Endodermal cell (in vitro differentiated cells): ENCODE measurements at regions not wholly inside any gene's neighbourhood (a gene's known extent, or its start where the extent isn't known, plus 50 kb on each side); places are given as distances from the start of the nearest gene placed in this dataset.

Experiments
- DNase-seq: peaks from one replicate; pipeline ENCODE4 v3.0.0-alpha.2; 2017
- H3K27ac ChIP-seq: 2 replicates; pipeline ENCODE4 v1.5.1; 2013; ENCODE audit warnings: mild to moderate bottlenecking, low read depth, low read length, moderate library complexity
- H3K27me3 ChIP-seq: 2 replicates; pipeline ENCODE4 v1.6.1; 2013; ENCODE audit warnings: mild to moderate bottlenecking, low read length, moderate library complexity; ENCODE audit not compliant: insufficient read depth, control insufficient read depth, poor library complexity, severe bottlenecking
- H3K36me3 ChIP-seq: 2 replicates; pipeline ENCODE4 v1.7.0; 2013; ENCODE audit warnings: mild to moderate bottlenecking, low read length, moderate library complexity; ENCODE audit not compliant: control insufficient read depth, insufficient read depth
- H3K4me1 ChIP-seq: one replicate; pipeline ENCODE4 v1.7.0; 2013; ENCODE audit warnings: low read length; ENCODE audit not compliant: control insufficient read depth, insufficient read depth
- H3K4me3 ChIP-seq: 2 replicates; pipeline ENCODE4 v1.5.1; 2013; ENCODE audit warnings: mild to moderate bottlenecking, low read length, moderate library complexity
- H3K9ac ChIP-seq: 2 replicates; pipeline ENCODE4 v1.6.1; 2013; ENCODE audit warnings: mild to moderate bottlenecking, low read length, moderate library complexity; ENCODE audit not compliant: poor library complexity, severe bottlenecking; ENCODE audit errors: extremely low read depth
- H3K9me3 ChIP-seq: 2 replicates; pipeline ENCODE4 v1.6.1; 2013; ENCODE audit warnings: mild to moderate bottlenecking, low read length, moderate library complexity; ENCODE audit not compliant: control insufficient read depth
- H3K27ac Mint-ChIP-seq: 2 replicates; pipeline ENCODE4 v1.8.0; 2020; ENCODE audit warnings: mixed read lengths
- H3K27me3 Mint-ChIP-seq: 2 replicates; pipeline ENCODE4 v1.8.0; 2021; ENCODE audit warnings: mild to moderate bottlenecking, mixed read lengths; ENCODE audit not compliant: insufficient read depth
- H3K36me3 Mint-ChIP-seq: 2 replicates; pipeline ENCODE4 v1.8.0; 2020; ENCODE audit warnings: low read depth, mixed read lengths
- H3K4me1 Mint-ChIP-seq: 2 replicates; pipeline ENCODE4 v1.8.0; 2020; ENCODE audit warnings: mixed read lengths
- H3K4me3 Mint-ChIP-seq: 2 replicates; pipeline ENCODE4 v1.8.0; 2020; ENCODE audit warnings: mild to moderate bottlenecking, moderate library complexity, mixed read lengths
- H3K9me3 Mint-ChIP-seq: 2 replicates; pipeline ENCODE4 v1.8.0; 2020; ENCODE audit warnings: mild to moderate bottlenecking, mixed read lengths
- WGBS, 2 experiments: methylation state at CpG; one replicate each; pipeline versions ENCODE4 v1.1.5 to v1.1.7; 2013; ENCODE audit warnings: missing lambda C conversion rate in 2 of 2, mixed read lengths in 1 of 2; ENCODE audit not compliant: insufficient coverage in 1 of 2, insufficient read length in 1 of 2; 5-methylcytosine and 5-hydroxymethylcytosine counted together
- TF ChIP-seq, protein P1 (sequence below): fragments of 200-600 bp; sonication (generic); conservative IDR thresholded peaks from 2 replicates; pipeline ENCODE4 v1.5.0; 2021; ENCODE audit warnings: antibody characterized with exemption, mild to moderate bottlenecking

DNA sequence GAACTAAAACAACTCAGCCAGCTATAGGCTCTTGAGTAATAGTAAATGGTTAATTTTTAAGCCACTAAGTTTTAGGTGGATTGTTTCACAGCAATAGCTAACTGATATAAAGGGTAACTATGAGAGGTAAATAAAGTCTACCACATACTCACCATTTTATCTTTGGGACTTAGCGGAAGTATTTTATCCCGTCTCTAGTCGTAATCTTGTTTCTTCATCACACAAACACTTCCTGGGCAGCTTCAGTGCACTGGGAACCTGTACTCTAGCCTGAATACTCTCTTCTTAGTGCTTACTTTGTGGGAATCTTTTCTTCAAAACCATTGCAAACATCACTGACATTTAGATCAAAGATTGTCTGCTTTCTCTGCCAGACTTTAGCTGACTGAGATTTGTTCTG lies 360.5 kb downstream of the EPHA4 start:
- H3K27me3 ChIP-seq = no peaks in the 10 kb centered on the region
- no peak overlapping the region for H3K9ac ChIP-seq
- DNase-seq = no peak
- no peaks in the 10 kb centered on the region for H3K9me3 Mint-ChIP-seq
- H3K4me3 Mint-ChIP-seq = no peak overlapping the region
- no peak overlapping the region for H3K27ac ChIP-seq
- no peak overlapping the region for H3K4me3 ChIP-seq
- no peaks in the 10 kb centered on the region for H3K36me3 Mint-ChIP-seq
- peaks cover 10% of the 10 kb centered on the region for H3K4me1 Mint-ChIP-seq
- no peak overlapping the region for H3K27ac Mint-ChIP-seq
- no peaks in the 10 kb centered on the region for H3K36me3 ChIP-seq
- H3K4me1 ChIP-seq = no peaks in the 10 kb centered on the region
- H3K9me3 ChIP-seq = no peaks in the 10 kb centered on the region
- H3K27me3 Mint-ChIP-seq = no peaks in the 10 kb centered on the region
- TF ChIP-seq, protein P1, sequence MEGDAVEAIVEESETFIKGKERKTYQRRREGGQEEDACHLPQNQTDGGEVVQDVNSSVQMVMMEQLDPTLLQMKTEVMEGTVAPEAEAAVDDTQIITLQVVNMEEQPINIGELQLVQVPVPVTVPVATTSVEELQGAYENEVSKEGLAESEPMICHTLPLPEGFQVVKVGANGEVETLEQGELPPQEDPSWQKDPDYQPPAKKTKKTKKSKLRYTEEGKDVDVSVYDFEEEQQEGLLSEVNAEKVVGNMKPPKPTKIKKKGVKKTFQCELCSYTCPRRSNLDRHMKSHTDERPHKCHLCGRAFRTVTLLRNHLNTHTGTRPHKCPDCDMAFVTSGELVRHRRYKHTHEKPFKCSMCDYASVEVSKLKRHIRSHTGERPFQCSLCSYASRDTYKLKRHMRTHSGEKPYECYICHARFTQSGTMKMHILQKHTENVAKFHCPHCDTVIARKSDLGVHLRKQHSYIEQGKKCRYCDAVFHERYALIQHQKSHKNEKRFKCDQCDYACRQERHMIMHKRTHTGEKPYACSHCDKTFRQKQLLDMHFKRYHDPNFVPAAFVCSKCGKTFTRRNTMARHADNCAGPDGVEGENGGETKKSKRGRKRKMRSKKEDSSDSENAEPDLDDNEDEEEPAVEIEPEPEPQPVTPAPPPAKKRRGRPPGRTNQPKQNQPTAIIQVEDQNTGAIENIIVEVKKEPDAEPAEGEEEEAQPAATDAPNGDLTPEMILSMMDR = no peak
- WGBS, 2 experiments = 90 to 95% methylated on average over 3 of the region's 3 CpGs

DNA sequence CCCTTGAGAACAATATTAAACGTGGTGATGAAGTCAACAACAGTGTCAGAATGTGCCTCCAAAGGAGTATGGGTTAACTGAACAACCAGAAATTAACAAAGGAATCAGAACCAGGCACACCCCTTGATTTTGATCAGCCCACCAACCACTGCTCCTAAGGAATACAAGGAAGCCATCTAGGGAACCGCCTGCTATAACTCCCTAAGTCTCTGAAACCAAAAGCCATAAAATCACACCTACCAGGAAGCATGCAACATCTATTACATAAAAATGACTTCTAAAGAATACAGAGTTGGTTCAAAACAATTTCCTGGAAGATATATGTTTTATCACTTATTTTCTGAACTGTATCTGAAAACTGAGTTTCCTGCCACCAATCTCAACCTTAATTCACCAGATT lies 360.0 kb downstream of the EPHA4 start:
- Mint-ChIP-seq H3K27me3 (peaks cover under 1% of the 10 kb centered on the region), H3K27ac (no peak overlapping the region), H3K9me3 (no peaks in the 10 kb centered on the region), H3K36me3 (no peaks in the 10 kb centered on the region), H3K4me3 (no peak overlapping the region), H3K4me1 (peaks cover 10% of the 10 kb centered on the region)
- Histone ChIP-seq H3K9me3 (no peaks in the 10 kb centered on the region), H3K27me3 (no peaks in the 10 kb centered on the region), H3K4me3 (no peak overlapping the region), H3K27ac (no peak overlapping the region), H3K9ac (no peak overlapping the region), H3K4me1 (no peaks in the 10 kb centered on the region), H3K36me3 (no peaks in the 10 kb centered on the region)
- WGBS, 2 experiments = 83 to 98% methylated on average over 1 to 2 of the region's 2 CpGs
- no peak for DNase-seq
- TF ChIP-seq, protein P1 = no peak

DNA sequence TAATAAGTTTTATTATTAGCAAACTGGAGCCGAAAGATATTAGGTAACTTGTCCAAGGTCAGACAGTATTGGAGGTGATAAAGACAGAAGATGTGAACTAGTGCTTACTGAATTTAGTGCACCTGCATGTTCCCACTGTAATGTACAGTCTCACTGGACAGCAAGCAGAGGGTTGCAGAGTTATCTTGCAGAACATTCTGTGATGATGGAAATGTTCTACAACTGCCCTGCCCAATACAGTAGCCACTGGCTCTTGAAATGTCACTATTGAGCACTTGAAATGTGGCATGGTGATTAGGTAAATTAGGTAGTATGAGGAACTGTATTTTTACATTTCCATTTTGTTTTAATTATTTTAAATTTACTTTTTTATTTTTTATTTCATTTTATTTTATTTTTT lies 356.6 kb downstream of the EPHA4 start:
- H3K9me3 ChIP-seq = peaks cover 5% of the 10 kb centered on the region
- Mint-ChIP-seq H3K36me3 (no peaks in the 10 kb centered on the region), H3K9me3 (peaks cover 4% of the 10 kb centered on the region), H3K27me3 (peaks cover 2% of the 10 kb centered on the region), H3K27ac (no peak overlapping the region), H3K4me3 (no peak overlapping the region), H3K4me1 (peaks cover 10% of the 10 kb centered on the region)
- DNase-seq = no peak
- no peaks in the 10 kb centered on the region for H3K36me3 ChIP-seq
- TF ChIP-seq, protein P1 = no peak
- no peak overlapping the region for H3K4me3 ChIP-seq
- H3K9ac ChIP-seq = no peak overlapping the region
- H3K27me3 ChIP-seq = no peaks in the 10 kb centered on the region
- no peaks in the 10 kb centered on the region for H3K4me1 ChIP-seq
- H3K27ac ChIP-seq = no peak overlapping the region
- WGBS, 2 experiments = 87 to 100% methylated on average over 1 of the region's 1 CpG
